Suppressor macrophage treated with lipopolysaccharide for 4 hours (primary cell): ENCODE measurements at regions not wholly inside any gene's neighbourhood (a gene's known extent, or its start where the extent isn't known, plus 50 kb on each side); places are given as distances from the start of the nearest gene placed in this dataset.

ENCODE experiments used
- DNase-seq: peaks from one replicate; pipeline ENCODE4 v3.0.0-alpha.2; 2020

DNA sequence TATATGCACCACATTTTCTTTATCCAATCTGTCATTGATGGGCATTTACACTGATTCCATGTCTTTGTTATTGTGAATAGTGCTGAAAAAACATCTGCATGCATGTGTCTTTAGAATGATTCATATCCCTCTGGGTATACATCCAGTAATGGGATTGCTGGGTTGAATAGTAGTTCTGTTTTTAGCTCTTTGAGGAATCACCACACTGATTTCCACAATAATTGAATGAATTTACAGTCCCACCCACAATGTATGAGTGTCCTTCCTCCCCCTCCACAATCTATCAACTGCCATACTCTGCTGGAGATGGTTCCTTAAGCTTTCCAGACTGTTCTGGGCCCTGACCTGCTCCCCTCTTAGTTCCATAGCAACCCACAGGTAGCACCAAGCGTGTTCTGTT lies 667.0 kb downstream of the LIG4 start:
- no peak for DNase-seq

DNA sequence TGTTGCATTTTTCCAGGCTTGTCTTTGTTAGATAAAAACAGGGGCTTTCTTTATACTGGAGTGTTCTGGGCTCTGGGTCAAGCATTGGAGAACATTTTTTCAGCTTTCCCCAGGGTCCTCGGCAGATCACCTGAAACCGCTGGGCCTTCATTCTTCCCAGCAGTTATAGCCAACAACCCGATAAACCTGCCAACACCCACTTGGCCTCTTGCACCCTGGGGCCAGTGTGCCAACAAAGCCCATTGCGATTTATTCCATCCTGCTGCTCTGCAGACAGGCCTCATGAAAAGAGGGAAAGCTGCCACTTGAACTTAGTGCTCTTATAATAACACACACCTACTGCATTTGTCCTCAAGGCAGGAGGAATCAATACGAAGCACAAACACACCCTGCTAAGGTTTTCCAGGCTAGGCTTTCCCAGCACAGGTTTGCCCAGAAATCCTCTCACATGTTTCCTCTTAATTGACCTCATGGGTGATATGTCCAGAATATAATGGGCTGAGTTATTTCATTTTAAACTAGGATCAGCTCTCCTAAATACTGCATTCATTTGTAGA lies 669.3 kb downstream of the LIG4 start:
- no peak for DNase-seq

DNA sequence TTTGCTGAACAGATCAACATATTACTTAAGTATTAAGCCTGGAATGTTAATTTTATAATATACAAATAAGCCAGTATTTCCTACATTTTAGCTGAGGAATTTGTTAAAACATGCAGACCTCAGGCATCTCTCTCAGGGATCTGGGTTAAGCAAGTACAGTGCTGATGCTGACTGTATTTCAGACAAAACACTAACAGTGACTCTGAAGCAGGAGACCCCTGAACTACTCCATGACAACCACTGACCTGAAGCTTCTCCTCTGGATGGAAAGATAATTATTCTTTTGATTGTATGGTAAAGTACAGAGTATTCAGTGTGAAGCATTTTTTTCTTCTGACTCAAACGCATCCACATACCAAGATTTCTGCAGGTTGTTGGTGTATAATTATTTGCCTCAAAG lies 680.8 kb downstream of the LIG4 start:
- DNase-seq = no peak

DNA sequence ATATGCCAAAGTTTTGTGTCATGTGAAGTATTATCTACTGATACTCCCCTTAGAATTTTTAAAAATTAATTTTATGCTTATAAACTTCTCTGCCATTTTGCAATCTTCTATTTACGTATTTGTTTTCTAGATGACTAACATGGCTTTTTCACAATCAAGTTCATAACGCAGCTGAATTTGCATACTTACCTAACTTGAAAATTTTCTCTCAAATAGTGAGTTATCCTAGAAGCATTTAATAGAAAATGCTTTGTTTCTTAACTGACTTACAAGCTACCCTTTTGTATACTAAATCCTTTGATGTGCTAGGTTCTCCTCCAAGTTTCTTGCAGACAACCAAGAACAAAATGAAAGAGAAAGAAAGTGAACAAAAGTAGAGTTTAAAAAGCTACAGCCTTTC lies 683.5 kb downstream of the LIG4 start:
- no peak for DNase-seq

DNA sequence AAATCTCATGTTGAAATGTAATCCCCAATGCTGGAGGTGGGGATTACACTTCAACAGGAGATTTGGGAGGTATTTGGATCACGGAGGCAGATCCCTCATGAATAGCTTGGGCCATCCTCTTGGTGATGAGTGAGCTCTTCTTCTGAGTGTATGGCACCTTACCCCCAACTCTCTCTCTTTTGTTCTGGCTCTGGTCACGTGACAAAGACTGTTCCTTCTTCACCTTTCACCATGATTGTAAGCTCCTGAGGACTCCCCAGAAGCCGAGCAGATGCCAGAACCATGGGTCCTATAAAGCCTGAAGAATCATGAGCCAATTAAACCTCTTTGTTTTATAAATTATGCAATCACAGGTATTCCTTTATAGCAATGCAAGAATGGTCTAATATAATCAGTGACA lies 684.2 kb downstream of the LIG4 start:
- no peak for DNase-seq

DNA sequence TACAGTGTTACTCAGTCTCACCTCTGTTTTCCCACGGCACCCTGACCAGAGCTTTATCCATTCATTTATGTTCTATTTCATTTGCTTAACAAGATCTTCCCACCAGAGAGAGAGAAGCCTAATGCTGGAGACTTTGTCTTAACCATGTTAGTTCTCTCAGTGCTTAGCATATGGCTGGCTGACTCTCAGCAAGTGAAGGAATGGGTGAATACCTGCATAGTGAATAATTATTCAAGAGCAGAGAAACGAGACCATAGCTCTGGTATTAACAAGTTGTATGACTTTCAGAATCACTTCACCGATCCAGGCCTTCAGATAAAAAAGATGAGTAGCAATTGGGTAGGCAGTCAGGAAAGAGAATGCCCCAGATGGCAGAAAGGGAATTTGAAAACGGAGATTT lies 686.3 kb downstream of the LIG4 start:
- no peak for DNase-seq

DNA sequence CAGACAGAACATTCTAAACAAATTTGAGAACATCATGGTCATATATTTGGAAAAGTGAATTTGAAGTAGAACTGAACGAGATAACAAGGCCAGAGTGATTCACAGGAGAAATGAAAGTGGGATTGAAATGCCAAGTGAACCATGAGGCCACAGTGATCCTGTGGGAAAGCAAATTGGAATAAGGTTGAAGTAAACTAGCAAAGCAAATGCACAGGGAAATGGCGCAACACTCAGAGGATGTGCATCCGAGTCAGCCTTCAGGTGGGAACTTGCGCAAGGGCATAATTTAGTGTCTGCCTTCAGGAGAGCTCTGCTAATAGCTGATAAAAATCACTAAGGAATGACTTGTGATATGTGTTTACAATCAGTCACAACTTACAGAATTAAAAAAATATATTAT lies 696.6 kb downstream of the LIG4 start:
- no peak for DNase-seq

DNA sequence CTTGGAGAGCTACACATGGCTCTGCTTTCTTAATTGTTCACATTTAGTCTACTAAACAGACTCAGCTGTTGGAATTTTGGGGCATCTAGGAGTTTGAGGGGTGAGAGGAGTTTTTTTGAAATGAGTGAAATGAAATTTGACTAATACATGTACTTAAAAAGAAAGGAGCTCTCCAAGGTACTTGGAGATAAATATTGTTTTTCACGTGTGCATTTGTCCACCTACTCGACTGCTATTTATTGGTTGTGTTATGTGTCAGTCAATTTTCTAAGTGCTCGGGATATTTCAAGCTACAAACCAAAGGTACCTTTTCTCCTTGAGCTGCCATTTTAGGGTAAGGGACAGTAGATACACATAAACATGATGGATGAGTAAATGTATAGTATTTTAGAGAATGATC lies 697.0 kb downstream of the LIG4 start:
- DNase-seq = no peak

DNA sequence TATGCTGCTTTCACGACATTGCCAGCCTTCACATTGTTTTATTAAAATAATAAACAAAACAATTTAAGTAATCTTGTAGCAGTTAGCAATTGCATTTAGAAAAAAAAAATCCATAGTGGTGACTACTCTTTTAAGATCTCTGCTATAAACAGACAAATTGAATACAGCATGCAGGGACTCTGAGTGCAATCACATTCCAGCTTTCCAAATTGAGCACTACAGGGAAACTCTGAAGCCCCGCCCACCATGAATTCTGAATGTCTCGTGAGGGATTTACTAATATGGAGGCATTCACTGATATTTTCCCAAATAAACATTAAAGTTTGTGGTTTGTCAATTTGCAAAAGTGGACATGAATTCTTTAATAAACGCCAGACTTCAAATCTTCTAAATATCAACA lies 698.8 kb downstream of the LIG4 start:
- DNase-seq = no peak

DNA sequence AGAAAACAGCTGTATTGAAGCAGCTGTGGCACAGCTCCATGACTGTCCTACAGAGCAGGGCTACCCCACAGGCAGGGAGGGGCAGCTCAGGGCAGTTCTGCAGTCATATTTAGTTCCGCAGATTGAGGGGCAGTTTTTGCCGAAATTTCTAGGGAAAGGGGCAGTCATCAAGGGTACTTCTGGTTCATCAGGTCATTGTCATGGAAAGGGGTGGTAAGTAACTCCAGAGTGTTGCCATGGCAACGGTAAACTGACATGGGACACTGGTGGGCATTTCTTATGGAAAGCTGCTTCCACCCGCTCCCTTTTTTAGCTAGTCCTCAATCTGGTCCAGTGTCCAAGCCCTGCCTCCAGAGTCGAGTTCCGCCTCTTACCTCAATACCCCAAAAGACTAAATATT lies 702.8 kb downstream of the LIG4 start:
- no peak for DNase-seq

DNA sequence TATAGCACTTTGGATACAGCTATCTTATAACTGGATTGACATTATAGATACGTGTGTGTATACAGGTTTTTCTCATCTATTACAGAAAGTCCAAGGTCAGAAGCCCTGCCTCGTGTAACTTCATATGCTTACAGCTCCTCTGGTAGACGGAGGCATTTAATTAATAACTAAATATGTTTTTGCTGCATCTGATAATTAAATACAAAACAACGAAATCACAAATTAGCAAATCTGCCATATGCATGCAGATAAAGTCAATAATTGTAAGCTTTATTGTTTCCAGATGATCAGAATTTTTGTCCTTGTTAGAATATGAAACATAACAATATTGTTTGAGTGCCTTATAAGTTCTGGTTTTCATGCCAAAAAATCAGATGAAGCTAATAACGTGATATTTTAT lies 717.7 kb downstream of the LIG4 start:
- no peak for DNase-seq

DNA sequence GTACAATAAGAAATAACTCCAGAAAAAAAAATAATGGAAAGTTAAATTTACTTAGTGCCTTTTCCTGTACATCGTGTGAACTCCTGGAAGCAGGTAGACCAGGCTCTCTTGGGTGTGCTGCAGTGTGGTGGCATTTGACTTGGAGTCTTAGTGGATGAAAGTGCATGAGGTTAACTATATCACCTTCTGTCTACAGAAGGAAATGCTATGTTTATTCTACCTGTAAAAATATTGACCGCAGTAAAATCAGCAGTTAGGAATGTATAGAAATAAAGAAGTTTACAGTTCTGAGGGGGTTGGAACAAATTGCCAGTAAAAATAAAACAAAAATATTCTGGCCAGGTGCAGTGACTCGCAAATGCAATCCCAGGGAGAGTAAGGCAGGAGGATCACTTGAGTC lies 722.1 kb downstream of the LIG4 start:
- no peak for DNase-seq

DNA sequence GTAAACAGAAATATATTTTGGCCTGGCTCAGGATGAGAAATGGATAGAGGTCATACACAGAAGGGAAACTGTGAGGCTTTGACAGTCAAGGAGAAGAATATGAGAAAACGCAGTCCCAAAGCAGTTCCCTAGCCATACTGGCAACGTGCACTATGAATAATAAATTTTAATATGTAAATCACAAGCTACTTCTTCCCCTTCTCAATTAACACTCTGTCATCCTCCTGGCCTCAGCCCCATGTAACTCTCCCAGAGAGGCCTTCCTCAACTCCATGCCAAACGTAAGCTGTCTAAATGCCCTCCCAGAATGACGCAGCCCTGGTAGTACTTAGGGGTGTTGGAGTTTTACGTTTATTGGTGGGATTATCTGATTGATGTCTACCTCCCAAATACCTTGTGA lies 732.6 kb downstream of the LIG4 start:
- no peak for DNase-seq

DNA sequence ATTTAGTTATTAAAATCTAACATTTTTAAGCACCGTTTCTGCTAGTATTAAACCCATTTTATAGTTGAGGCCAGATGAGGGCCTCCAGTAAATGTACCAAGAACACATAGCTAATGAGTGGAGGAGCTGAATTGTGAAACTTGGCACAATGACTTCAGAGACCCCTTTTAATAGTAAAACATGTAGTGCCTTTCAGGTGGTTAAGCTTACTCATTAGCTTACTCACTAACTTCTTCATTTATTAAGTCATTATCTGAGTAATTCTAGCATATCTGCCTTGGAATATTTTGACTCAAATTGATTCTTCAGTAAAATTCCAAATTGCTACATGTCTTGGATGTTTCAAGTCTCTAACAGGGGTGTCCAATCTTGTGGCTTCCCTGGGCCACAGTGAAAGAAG lies 735.2 kb downstream of the LIG4 start:
- DNase-seq = no peak

DNA sequence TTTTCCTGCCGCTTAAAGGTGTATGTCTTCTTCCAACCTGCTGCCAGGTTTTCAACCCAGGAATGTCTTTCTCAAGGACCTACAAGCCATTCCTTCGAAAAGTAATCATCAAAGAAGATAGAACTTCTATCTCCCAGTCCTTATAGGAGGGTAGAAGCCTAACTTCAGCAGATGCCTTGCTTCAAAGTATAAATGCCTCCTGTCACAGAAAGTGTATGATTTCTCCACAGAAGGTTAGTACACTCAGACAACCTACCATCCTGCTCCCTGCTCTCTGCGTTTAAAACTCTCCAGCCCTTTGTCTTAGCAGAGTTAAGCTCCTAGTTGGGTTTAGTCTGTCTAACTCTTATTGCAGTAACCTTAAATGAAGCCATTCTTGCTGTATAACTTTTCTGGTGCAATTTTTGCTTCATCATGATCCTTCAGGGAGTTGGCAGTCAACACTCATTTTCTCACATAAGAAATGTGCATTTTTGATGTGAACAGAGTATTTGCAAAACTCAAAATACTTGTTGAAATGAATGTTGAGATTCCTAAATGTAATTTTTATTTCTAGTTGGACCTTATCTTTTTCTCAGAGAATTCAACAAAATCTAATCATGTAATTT lies 737.5 kb downstream of the LIG4 start:
- no peak for DNase-seq

DNA sequence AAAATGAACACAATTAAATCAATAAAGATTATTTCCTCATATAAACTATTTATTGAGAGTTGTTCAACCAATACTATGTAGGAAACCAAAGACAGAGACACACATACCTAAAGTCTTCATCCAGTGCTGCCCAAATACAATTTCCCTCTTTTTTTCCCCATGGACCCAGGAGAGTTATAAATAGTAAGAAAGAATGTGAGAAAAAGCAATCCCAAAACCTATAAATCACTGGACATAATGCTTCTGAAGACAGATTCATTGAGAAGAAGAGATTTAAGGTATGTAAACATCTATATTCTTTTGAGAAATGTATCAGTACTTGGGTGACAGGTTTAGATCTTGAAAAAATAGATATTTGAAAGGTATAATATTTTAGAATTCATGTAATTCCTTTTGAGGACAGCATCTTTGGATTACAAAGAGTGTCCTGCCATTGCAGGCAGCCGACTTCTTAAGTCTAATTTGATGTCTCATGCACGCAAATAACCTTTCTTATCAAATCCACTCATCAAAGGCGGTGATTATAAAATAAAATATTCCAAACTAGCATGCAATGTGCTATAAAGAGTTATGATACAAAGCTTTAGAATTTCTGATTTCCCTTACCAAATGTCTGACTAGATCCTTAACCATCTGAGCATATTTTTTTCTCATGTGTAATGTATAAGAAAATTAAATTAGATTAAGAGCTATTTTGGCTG lies 739.4 kb downstream of the LIG4 start:
- no peak for DNase-seq

DNA sequence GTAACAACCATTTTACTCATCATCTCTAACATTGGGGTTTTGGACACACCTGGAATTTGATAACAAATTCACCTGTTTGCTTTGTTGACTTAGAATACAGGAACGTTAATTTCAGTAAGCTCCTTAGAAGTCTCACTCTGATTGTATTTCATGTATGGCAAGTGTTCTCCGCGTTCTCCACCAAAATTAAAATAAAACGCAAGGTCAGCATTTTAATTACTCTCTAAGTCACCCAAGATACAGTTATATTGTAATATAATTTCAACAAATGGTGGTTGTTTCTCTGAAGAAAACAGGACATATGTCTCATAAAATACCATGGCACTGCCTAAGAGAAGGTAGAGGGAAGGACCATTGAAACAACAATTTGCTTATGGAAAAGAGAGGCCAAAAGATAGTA lies 742.1 kb downstream of the LIG4 start:
- no peak for DNase-seq

DNA sequence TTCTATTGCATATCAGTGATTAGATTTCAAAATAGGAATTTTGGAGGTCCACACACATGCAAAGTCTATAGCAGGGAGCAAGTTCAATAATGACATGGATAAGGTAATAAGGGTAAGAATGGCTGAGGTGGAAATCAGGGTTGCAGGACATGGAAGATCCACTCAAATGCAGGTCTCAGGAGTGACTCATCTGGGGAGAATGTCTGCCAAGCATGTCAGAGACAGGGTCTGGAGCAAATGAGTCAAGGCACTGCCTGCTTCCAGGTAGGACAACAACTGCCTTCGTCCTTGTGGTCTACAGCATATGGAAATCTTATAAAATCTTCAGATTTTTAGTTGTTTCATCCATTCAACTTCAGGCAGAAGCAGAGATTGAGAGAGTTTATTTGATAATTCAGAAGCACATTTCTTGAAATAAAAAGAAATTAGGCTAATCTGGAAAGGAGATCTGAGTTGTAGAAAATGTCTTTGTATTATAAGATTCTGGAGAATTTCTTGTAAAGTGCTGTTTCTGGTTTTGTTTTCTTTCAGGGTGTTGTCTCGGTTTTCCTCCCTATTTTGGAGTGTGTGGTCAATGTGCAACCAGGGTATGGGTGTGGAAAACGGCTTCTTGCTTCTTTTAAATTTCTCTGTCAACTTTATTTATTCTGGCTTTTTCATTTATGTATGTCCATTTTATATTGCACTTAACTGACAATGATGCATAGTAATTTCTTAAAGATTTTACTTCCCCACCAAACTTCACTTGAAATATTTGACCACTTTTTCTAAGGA lies 748.8 kb downstream of the LIG4 start:
- no peak for DNase-seq

DNA sequence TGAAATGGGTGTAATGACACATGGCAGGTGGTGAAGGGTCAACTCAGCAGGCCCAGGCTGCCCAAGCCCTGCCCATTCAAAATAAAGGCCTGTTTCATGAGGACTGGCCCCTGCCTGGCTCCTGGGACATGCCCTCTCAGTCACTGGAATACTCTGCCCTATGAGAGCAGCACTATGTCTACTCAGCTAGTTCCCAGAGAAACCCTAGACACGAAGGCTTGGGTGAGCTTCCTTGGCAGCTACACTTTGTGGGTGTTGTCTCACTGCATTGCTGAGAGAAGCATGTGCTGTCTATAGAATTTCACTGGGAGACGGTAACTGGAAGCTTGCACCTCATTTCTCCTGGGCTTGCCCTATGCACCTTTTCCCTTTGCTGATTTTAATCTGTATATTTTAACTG lies 752.8 kb downstream of the LIG4 start:
- no peak for DNase-seq

DNA sequence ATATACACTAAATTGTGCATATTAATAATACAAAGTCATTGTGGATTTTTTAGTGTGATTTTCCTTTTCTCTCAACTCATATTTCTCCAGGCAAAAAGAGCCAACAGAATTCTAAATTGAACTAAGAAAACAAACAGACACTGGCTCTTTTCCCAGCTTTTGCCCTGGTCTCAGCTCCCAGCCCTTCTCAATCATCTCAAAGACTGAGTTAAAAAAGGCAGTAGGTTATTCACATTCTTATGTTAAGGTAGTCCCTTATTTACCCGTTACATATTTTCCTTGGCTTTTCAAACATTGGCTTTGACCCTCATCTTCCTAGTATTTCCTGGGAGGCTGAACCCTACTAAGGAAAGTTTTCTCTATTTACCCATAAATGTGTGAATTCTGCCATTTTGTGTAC lies 753.6 kb downstream of the LIG4 start:
- DNase-seq = no peak

DNA sequence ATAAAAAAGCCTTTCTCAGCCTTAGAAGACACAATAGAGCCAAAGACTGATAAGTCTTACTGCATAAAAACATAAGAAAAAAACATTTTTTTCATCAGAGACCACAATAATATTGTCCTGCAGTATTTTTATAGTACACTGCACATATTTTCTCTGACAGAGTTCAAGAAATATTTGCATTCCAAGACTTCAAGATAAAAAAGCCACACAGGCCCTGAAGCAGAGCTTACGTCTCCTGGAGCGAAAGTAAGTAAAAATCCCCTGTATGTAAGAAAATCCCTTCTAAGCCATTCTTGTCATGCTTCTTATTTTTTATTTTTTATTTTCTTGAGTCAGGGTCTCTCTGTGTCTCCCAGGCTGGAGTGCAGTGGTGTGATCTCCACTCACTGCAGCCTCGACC lies 755.9 kb downstream of the LIG4 start:
- no peak for DNase-seq

DNA sequence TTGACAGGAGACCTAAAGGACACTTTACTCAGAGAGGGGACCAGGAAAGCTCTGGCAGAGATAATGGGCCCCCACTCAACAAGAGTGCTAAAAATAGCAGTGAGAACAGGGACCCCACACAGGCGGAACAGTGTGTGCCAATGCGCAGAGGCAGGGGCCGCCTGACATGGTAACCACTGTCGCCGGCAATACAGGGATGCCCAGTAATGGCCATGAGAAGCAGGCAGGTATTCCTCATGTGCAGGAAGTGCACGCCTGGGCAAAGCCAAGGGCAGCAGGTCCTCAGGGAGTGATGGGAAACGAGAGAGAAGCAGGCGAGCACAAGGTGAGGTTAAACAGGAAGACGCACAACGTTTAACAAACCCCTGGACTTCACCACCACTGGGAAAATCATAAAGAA lies 757.1 kb downstream of the LIG4 start:
- no peak for DNase-seq

DNA sequence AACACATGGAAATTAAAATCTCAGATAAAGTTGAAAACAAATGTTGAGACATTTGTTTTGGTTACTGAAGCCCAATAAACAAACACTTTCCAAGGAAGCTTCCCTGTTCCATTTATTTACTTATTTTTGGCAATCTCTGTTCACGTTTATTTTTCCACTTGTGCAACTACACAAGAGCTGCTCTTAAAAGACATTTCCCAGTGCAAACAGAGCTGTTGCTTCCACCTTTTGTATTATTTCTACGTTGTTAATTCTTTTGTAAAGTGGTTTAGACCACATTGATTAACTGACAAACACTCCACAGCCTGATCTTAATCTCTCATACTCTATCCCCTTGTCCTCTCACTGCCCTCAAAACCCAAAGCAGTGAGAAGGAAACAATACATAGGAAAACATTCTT lies 757.6 kb downstream of the LIG4 start:
- no peak for DNase-seq

DNA sequence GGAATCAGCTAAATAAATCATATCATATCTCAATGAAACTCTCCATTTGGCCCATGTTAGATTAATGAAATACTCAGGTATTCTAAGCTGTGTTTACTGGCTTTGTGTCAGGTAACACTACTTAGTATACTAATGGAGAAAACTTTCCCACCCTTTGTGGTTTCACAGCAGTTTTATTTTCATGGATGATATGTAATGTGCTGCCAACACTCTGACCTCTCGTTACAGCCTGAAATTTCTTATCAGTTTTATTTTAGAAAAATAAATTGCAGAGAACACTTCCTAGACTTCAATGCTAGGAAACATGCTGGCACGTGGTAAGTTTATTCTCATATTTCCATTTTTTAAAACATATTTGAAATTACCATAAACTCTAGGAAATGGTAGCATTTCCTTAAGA lies 758.9 kb downstream of the LIG4 start:
- no peak for DNase-seq
